GM21825 (cell line): ENCODE measurements at regions not wholly inside any gene's neighbourhood (a gene's known extent, or its start where the extent isn't known, plus 50 kb on each side); places are given as distances from the start of the nearest gene placed in this dataset.

Experiments used
- ATAC-seq: cut with Tn5 transposase; IDR thresholded peaks from one replicate; pipeline ENCODE4 v1.9.1; 2021; ENCODE audit warnings: mild to moderate bottlenecking, moderate library complexity; ENCODE audit not compliant: unreplicated experiment

- no peak for ATAC-seq
Observed at GRCh38 chr6:22878706-22879105, 309.3 kb downstream of the HDGFL1 start.

GRCh38 chr6:22880686-22881433 is 311.5 kb downstream of the HDGFL1 start:
- no peak for ATAC-seq

GRCh38 chr6:22882581-22882980 is 313.2 kb downstream of the HDGFL1 start:
- ATAC-seq = no peak

- ATAC-seq = no peak
Observed at GRCh38 chr6:22883061-22883717, 313.8 kb downstream of the HDGFL1 start.

GRCh38 chr6:22884456-22884855 is 315.1 kb downstream of the HDGFL1 start:
- ATAC-seq = no peak

GRCh38 chr6:22886650-22887581 is 317.6 kb downstream of the HDGFL1 start:
- ATAC-seq = no peak

- ATAC-seq = no peak
Observed at GRCh38 chr6:22888163-22888752, 318.9 kb downstream of the HDGFL1 start.

- ATAC-seq = no peak
Observed at GRCh38 chr6:22891934-22892333, 322.6 kb downstream of the HDGFL1 start.

GRCh38 chr6:22892452-22892851 is 323.1 kb downstream of the HDGFL1 start:
- ATAC-seq = no peak

- no peak for ATAC-seq
Observed at GRCh38 chr6:22896696-22897095, 327.3 kb downstream of the HDGFL1 start.

- ATAC-seq = no peak
Observed at GRCh38 chr6:22899426-22899825, 330.1 kb downstream of the HDGFL1 start.

GRCh38 chr6:22903826-22904225 is 334.5 kb downstream of the HDGFL1 start:
- no peak for ATAC-seq

GRCh38 chr6:22904431-22904830 is 335.1 kb downstream of the HDGFL1 start:
- no peak for ATAC-seq

GRCh38 chr6:22906091-22906549 is 336.8 kb downstream of the HDGFL1 start:
- no peak for ATAC-seq

GRCh38 chr6:22907085-22907484 is 337.7 kb downstream of the HDGFL1 start:
- no peak for ATAC-seq

GRCh38 chr6:22910370-22910769 is 341.0 kb downstream of the HDGFL1 start:
- ATAC-seq = no peak

GRCh38 chr6:22913612-22914011 is 344.2 kb downstream of the HDGFL1 start:
- ATAC-seq = no peak

- ATAC-seq = no peak
Observed at GRCh38 chr6:22917344-22917743, 348.0 kb downstream of the HDGFL1 start.

- ATAC-seq = no peak
Observed at GRCh38 chr6:22921828-22922227, 352.5 kb downstream of the HDGFL1 start.

GRCh38 chr6:22925304-22925835 is 356.0 kb downstream of the HDGFL1 start:
- no peak for ATAC-seq
